HG03432 (cell line): ENCODE measurements at regions not wholly inside any gene's neighbourhood (a gene's known extent, or its start where the extent isn't known, plus 50 kb on each side); places are given as distances from the start of the nearest gene placed in this dataset.

Experiments
- ATAC-seq: cut with Tn5 transposase; IDR thresholded peaks from one replicate; pipeline ENCODE4 v1.9.1; 2021; ENCODE audit warnings: mild to moderate bottlenecking, moderate library complexity; ENCODE audit not compliant: unreplicated experiment

DNA sequence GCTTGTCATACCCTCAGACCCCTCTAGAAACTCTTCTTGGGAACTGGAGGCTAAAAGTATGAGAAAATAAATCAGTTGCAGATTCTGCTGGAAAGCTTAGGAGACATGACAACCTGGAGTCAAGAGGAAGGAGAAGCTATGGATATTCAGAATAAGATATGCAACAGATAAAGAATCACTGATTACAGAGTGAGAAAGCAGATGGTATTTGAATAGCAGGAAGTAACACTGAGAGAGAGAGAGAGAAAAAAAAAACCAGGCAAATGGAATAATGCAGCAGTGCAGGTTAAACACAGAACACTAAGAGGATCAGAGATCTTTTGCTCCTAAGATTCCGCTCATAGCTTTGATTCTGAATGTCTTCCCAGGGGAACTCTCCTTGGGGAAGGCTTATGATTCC, 1284.1 kb upstream of the NXPH2 start:
- no peak for ATAC-seq

DNA sequence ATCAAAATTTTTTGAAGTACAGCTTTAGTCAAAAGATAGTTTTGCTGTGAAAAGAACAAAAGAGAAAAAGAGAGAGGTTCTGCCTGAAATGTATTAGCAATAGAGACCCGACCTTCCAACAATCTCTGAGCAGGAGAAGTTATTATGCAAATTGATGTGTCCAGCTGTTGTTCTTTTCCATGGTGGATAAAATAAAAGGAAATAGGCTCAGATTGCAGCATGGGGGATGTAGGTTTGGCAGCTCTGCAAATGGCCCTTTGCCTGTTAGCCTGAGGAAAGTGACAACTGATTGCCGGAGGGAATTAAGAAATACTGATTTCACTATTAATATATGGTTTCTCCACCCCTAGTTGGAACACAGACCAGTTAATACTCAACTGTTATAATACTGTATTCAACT, 1283.2 kb upstream of the NXPH2 start:
- ATAC-seq = no peak

DNA sequence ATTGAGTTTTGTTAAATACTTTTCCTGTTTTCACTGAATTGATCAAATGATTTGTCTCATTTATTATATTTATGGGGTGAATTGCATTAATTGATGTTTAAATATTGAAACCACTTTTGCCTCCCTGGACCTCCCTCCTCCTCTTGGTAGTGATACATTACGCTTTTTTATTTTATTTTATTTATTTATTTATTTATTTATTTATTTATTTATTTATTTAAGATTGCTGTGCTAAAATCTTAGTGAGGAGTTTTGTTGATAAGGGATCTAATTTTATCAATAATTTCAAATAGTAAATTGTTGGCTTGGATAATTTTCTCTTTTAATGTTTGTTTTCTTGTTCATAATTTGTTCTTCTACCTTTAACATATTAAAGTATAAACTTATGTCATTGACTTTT, 1281.0 kb upstream of the NXPH2 start:
- ATAC-seq = no peak

DNA sequence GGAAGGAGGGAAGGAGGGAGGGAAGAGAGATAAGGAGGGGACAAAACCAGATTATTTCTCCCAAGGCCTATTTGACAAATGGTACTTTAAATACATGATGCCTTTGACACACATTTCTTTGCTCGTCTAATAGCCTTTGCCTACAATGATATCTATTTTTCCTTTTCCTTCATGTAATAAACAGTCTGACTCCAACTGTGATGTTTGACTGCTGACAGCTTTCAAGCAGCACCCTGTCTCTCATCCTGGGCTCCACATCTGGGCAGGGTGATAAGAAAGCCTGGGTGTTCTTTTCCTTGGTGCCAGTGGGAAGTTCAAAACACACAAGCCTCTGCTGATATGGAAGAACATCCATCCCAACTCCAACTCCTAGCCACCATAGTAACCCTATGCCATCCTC, 1277.7 kb upstream of the NXPH2 start:
- no peak for ATAC-seq

DNA sequence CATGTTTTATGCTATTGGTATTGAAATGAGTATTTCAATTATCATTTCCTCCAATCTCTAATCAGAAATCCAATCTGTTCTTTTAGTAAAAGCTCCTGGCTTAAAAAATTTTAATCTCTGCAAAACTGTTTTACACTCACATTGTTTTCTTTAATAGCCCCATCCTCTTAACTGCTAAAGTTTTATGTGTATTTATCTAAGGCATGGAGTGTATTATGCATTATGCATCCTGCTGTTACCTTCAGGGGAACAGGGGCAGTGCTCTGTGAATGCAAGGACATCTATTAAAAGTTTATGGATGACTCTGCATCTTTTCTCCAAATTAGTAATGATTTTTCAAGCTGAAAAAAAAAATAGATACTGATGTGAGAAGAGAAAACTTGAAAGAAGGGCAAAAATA, 1261.6 kb upstream of the NXPH2 start:
- no peak for ATAC-seq

DNA sequence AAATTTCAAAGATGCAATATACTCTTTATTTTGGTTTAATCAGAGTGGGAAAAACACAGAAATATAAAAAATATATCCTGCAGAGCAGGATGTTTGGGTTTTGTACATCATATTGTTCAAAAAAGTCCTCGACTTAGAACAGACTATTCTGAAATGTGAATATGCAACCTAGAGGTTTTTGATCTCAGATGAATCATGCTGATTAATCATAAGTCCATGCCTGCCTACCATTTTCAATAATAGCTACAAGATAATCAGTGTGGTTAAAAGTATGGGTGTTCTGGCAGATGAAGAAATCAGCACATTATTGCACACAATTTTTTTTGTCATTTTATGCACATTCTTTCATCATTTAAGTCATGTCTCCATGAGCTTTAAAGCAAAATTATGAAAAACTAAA, 1261.0 kb upstream of the NXPH2 start:
- no peak for ATAC-seq

DNA sequence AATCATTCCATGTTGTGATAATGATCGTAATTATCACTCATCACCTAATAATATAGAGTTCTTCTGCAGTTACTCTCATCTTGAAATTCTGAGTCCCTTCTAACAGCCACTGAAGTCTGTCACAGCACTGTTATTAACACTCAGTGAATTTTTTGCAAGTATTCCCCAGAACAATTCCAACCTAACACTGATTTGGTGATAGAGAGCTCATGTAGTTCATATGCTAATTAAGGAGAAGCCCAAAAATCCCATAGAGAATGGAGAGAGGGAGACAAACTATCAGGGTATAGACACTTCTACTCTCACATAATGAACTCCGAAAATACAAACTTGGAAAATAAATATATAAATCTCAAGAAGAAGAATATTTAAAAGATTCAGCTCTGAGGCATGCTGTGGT, 1253.4 kb upstream of the NXPH2 start:
- no peak for ATAC-seq

DNA sequence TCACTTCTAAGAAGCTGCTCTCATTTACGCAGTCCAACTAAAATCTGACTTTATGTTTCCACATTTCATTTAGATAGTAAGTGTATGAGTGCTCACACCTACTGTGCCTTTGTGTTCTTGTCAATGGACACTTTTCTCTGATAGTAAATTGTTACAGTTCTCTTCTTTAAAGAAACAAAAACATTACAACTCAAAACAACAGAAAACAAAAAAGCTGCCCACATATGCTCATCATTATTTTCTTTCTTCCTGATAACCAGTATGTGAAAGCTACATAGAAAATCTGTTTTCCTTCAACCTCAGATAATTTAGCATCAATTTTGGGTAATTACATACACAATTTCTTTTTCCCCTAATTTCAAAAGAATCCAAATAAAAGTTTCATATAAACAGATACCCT, 1247.8 kb upstream of the NXPH2 start:
- no peak for ATAC-seq

DNA sequence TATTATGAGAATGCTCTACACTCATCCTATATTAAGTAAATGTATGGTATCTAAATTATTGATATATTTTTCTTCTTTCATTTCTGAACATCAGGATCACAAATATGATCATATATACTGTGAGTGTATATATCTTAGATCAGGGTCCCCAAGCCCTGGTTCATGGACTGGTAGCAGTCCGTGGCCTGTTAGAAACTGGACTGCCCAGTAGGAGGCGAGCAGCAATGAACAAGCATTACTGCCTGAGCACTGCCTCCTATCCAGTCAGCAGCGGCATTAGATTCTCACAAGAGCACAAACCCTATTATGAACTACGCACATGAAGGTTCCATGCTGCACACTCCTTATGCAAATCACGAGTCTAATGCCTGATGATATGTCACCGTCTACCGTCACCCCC, 1247.1 kb upstream of the NXPH2 start:
- no peak for ATAC-seq

DNA sequence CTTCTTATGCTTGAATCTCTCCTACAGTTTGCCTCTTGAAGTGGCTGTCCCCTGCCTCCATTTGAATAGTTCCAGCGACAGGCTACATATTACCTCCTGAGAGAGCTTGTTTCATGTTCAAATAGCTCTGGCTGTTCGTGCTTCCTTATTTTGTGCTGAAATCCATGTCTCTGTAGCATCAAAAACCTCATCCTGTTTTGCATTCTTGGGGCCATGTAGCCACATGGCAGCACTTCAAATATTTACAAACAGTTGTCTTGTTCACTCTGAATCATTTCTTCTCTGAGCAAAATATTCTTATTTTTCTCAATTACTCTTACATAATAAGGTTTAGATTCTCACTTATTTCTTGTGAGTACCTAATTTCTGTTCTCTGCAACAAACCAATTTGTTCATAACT, 1243.1 kb upstream of the NXPH2 start:
- no peak for ATAC-seq

DNA sequence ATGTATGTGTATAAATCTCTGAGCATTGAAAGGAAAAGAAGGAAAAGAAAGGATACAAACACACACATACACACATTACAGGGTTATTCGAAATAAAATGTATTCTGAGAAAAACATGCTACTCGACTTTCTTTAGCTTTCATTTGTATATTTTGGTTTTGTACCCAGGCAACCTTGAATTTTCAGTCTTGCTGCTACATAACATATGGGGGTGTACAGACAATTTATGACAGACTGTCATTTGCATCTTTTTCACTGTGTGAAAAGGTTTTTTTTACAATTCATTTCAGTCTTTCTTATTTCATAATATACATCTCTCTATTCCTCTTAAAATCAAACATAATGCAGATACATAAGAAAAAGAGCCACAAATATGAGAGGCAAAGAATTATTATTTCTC, 1238.4 kb upstream of the NXPH2 start:
- no peak for ATAC-seq

DNA sequence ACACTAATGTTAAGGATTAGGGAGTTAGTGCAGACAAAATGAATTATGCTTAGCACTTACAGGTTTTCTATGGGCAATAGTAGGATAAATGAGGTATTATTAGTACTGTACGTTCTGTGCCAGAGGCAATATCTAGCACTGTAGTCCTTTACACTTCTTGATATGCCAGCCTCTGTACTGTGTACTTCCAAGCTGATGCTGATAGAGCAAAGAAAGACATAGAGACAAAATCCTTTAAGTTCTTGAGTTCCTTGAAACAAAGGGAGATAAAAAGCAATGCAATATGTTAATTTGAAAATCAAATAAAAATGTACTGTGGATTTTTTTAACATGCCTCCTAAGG, 1234.0 kb upstream of the NXPH2 start:
- ATAC-seq = no peak

DNA sequence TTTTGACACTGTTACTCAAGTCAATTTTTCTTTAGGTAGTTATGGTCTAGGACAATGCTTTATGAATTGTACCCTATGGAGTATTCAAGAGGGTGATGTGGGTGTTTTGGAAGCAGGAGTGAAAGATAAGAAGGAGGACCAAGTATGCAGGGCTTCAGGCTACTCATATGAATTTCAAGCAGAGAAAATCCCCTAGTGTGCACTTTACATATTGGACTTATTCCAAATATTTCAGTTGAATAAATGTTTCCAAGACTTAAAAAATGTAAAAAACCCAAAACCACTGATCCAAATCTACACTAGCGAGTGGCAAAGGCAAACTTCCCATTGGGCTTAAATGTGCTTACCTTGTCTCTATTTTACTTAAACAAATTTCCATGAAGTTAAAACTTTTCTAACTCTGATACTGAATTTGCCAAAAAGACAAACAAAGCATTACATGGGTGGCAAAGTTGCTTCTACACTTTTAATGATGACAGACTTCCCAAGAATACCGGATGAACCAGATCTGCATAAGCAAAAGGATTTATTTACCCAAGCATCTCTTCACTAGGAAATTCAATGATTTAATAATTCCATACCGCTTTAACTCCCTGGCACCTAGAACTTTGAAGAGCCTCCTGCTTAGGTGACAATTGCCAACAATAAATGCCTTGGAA, 1233.5 kb upstream of the NXPH2 start:
- ATAC-seq = no peak

DNA sequence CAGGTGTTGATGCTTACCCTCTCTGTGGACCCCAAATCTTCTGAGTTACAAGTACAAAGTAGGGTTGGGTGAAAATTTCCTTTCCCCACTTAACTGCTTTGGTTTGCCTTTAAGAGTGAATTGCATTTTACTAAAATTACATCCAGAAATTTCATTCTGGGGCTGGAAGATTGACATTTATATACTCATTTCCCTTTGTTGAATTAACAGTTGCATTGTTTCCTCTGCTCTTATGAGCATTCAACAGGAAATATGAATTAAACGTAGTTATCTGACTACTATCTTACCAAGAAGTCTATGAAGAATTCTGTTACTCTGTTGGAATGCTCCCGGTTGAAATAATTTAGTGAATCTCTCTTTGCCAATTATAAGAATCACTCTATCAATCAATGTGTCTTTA, 1231.1 kb upstream of the NXPH2 start:
- no peak for ATAC-seq

DNA sequence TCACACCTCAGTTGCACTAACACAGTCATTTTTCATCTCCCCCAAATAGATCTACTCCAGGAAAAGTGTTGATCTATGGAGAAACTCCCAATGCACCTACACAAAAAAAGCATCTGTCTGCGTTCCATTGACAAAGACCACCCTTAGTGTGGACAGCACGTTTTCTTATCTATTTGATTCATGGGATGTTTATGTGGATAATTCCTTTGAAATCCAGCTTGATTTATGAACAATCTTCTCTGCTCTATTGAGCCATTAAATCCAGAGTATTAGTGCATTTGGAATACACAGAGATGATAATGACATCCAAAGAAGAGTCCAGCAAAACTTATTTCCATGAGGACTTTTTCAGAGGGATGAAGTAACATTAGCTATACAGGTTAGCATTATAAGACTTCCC, 1221.9 kb upstream of the NXPH2 start:
- no peak for ATAC-seq

DNA sequence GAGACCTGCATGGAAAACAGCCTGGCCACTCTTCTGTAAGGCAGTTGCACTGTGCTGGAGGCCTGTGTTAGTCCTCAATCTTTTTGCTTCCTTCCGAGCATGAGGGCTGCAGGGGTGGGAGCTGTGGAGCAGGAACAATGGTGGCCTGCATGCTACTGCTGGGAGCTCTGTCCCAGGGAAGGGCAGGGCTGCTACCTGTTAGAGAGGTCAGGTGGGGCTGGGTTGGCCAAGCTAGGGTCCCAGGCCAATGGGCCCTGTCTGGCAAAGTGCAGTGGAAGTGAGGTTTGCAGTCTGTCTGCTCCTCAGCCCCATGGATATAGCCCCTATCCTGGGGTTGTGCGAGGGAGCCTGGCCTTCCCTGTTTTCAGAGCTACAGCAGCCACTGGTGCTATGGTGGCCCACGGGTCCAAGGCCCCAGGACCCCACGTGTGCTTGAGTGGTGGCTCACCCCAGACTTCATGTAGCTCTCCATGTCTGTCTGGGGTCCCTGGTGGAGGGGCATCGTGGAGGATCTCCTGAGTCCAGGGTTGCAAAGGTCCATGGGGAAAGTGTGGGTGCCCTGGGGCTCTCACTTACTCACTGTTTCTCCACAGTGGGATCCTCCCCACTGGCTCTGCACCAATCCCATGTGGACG, 1212.6 kb upstream of the NXPH2 start:
- no peak for ATAC-seq

DNA sequence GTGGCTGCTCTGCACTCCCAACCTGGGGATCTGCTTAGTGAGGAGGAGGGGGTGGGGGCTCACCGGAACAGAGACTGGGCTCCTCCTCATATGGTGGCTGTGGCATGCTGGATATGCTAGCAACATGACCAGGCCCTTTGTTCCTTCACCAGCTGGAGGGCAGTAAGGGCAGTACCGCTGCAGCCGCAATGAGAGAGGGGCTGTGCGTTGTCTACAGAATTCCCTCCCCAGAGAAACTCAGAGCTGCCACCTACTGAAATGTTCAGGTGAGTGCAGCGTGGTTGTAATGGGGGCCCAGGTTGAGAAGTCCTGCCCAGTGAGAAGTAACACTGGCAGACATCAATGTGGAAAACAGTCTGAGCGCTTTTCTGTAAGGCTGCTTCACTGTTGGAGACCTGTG, 1211.9 kb upstream of the NXPH2 start:
- ATAC-seq = no peak

DNA sequence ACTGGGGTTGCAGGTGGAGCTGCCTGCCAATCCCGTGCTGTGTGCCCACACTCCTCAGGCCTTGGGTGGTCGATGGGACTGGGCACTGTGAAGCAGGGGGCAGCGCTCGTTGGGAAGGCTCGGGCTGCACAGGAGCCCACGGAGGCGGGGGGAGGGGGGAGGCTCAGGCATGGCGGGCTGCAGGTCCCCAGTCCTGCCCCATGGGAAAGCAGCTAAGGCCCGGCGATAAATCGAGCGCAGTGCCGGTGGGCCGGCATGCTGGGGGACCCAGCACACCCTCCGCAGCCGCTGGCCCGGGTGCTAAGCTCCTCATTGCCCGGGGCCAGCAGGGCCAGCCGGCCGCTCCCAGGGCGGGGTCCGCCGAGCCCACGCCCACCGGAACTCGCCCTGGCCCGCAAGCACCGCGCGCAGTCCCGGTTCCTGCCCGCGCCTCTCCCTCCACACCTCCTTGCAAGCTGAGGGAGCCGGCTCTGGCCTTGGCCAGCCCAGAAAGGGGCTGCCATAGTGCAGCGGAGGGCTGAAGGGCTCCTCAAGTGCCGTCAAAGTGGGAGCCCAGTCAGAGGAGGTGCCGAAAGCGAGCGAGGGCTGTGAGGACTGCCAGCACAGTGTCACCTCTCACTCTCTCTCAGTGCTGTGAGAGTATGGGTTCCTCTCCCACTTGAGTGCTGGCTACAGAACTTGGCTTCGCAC, 1210.6 kb upstream of the NXPH2 start:
- no peak for ATAC-seq

DNA sequence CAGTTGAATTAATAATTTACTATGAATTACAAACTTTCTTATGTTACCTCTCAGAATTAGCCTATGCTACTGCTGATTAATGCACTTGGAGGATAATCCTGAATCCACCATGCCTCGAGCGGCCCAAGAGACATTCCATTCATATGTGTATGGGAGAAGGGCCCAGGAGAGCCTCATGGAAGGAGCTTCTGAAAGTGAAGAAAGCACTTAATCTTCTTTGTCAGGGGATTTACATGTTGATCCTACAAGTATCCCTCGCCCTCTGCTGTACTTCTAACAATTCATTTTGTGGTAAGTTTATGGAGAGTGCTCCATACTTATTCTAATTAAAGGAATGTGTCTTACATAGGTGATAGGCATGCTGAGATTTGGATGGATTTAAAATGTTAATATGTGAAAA, 1189.1 kb upstream of the NXPH2 start:
- ATAC-seq = no peak

DNA sequence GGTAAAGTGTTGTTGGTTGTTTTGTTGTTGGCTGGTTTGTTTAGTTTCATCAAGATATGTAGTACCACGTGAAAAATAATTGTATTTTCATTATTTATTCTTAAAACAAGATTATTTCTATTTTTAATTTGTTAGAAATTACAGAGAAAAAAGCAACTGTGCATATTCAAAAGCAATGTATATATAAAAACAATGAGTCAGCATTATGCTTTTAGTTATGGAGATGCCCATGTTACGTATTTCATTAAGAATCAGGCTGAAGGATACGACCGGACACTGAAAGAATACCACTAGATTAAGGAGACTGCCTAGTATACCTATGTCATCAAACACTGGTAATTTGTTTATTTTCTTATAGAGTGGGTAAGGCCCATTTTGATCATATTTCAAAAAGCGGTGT, 1188.4 kb upstream of the NXPH2 start:
- ATAC-seq = no peak

DNA sequence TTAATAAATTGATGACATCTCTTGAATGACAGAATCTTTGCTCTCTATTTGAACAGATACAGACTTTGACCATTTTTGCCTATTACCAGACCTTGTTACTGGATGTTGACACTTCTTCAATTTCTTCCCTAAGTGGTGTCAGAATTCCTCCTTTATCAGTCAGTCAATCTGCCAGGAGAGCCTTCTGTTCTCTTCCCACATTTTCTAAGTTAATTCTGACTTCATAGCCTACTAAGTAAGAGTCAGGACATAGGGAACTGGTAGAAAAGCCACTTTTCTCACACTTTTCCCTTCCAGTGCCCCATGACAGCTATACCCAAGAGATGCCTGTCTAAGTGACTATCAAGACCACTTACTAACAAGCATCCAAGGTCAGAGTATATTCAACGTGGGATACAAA, 1187.5 kb upstream of the NXPH2 start:
- no peak for ATAC-seq

DNA sequence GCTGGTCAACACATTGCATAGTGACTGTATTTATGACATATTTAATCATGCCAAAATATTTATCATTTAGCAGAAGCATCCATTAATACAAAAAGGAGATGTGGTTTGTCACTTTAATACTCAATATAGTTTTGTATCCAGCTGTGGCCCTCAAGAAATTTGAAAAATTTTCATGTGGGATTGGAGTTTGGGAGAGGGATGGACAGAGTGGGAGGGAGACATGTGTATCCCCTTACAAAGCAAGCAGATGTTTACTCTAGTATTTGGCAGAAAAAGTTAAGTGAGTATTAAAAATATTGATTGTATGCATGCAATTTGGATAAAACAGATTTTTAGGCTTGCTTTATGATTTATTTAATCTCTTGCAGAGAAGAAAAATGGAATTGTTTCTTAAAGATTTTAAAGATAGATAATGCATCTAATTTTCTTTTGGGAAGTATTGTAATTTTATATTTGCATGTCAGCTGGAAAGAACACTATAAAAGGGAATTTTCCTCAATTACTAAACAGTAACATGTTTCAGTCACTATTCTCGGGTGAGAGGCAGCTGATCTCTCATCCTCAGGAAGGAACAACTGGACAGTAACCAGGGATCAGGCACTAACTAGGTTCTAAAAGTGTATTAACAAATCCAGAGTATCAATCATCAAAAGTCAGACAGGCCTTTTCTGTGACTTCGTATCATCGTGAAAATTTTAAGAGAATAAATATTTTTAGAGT, 1184.7 kb upstream of the NXPH2 start:
- no peak for ATAC-seq
